Naive thymus-derived CD8-positive, alpha-beta T cell (primary cell): ENCODE measurements at regions not wholly inside any gene's neighbourhood (a gene's known extent, or its start where the extent isn't known, plus 50 kb on each side); places are given as distances from the start of the nearest gene placed in this dataset.
A peak's percentile ranks its signal among the peaks of the same experiment; 100 is the strongest.

ENCODE experiments used
- ATAC-seq, 2 donors: fragments of 150-1000 bp; cut with Tn5 transposase in 1 of 2; sonication (Bioruptor Pico), chemical (Tn5 transposase) in 1 of 2; 1 replicate in 1 of 2; 2 replicates in 1 of 2; pipeline ENCODE4 v1.10.0; 2021; ENCODE audit warnings: mild to moderate bottlenecking in 2 of 2, moderate library complexity in 2 of 2
- POLR2A ChIA-PET: fragments of 350-600 bp; sonication (Branson Sonifier 250); formaldehyde crosslinking; loops from one replicate; lab custom pipeline; 2021; ENCODE audit warnings: antibody characterized with exemption; lab: Charles Lee
- DNase-seq, 10 donors: peaks; one replicate each; pipeline versions ENCODE4 v3.0.0 to v3.0.0-alpha.2; 2020 to 2022
- H3K27ac Mint-ChIP-seq, 10 donors: one replicate each; pipeline ENCODE4 v1.8.0; 2020 to 2022; ENCODE audit warnings: mild to moderate bottlenecking in 10 of 10, mixed read lengths in 10 of 10, moderate library complexity in 4 of 10, inconsistent platforms in 1 of 10
- H3K27me3 Mint-ChIP-seq, 5 donors: one replicate each; pipeline ENCODE4 v1.8.0; 2021 to 2022; ENCODE audit warnings: mixed read lengths in 5 of 5
- H3K36me3 Mint-ChIP-seq, 3 donors: one replicate each; pipeline ENCODE4 v1.8.0; 2020 to 2022; ENCODE audit warnings: mixed read lengths in 3 of 3, mild to moderate bottlenecking in 2 of 3, inconsistent platforms in 1 of 3
- H3K4me1 Mint-ChIP-seq, 4 donors: one replicate each; pipeline ENCODE4 v1.8.0; 2021 to 2022; ENCODE audit warnings: mixed read lengths in 4 of 4
- H3K4me3 Mint-ChIP-seq, 10 donors: one replicate each; pipeline ENCODE4 v1.8.0; 2020 to 2022; ENCODE audit warnings: mild to moderate bottlenecking in 10 of 10, mixed read lengths in 10 of 10, moderate library complexity in 6 of 10, inconsistent platforms in 1 of 10
- H3K9me3 Mint-ChIP-seq, 9 donors: one replicate each; pipeline ENCODE4 v1.8.0; 2020 to 2022; ENCODE audit warnings: mixed read lengths in 9 of 9, mild to moderate bottlenecking in 3 of 9, inconsistent platforms in 1 of 9, moderate library complexity in 1 of 9

DNA sequence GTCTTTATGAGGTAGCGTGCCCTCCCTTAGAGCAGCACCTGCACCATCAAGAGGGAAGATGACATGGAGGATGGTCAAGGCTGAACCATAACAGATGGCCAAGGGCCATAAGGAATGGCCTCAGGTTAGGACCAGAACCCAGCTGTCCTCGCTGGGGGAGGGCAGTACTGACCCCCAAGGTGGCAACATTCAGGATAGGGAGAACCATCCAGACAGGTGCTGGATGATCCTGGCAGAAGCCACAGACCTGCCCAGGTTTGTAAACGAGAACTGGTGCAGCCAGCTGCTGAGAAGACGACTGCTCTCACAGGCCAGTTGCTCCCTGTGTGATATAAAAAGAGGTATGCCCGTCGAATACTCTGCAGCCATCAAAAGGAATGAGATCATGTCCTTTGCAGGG, 320.4 kb downstream of the GLRX3 start:
- Mint-ChIP-seq H3K27ac (no peak overlapping the region), H3K36me3 (no peaks in the 10 kb centered on the region), H3K4me1 (no peaks in the 10 kb centered on the region), H3K27me3 (peaks cover 5 to 47% (median 24%) of the 10 kb centered on the region in 5 donors), H3K9me3 (peaks cover 0 to 12% (median 0%) of the 10 kb centered on the region in 9 donors), H3K4me3 (no peak overlapping the region)
- ATAC-seq (no peak), DNase-seq (no peak)
- POLR2A ChIA-PET: no interaction called here

DNA sequence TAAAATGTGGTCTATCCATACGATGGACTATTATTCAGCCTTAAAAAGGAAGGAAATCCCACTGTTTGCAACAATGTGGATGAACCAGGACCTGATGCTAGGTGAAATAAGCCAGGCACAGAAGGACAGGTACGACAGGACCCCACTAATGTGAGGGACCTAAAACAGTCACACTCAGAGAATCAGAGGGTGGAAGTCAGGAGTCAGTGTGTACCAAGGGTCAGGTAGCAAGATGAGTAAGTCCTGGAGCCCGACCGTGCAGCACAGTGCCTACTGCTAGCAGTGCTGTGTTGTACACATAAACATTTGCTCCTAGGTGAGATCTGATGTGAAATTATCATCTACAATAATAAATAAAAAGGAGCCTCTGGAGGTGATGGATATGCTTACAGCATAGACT, 322.3 kb downstream of the GLRX3 start:
- Mint-ChIP-seq H3K27ac (no peak overlapping the region), H3K36me3 (no peaks in the 10 kb centered on the region), H3K4me3 (no peak overlapping the region), H3K9me3 (peaks cover 0 to 12% (median 0%) of the 10 kb centered on the region in 9 donors), H3K4me1 (no peaks in the 10 kb centered on the region), H3K27me3 (peaks cover 0 to 30% (median 11%) of the 10 kb centered on the region in 5 donors)
- DNase-seq (no peak), ATAC-seq (no peak)
- POLR2A ChIA-PET: no interaction called here

- no peaks in the 10 kb centered on the region for H3K4me1 Mint-ChIP-seq
- POLR2A ChIA-PET: no interaction called here
- no peak for ATAC-seq
- peaks cover 0 to 28% (median 11%) of the 10 kb centered on the region in 5 donors for H3K27me3 Mint-ChIP-seq
- H3K4me3 Mint-ChIP-seq: no peak overlapping the region
- peaks cover 0 to 12% (median 0%) of the 10 kb centered on the region in 9 donors for H3K9me3 Mint-ChIP-seq
- H3K36me3 Mint-ChIP-seq: no peaks in the 10 kb centered on the region
- DNase-seq: peak in 1 of 10 donors; percentile 3
- H3K27ac Mint-ChIP-seq: no peak overlapping the region
Measured at GRCh38 chr10:130459011-130459410, 322.8 kb downstream of the GLRX3 start.

GRCh38 chr10:130459851-130460490, 323.8 kb downstream of the GLRX3 start:
- H3K4me3 Mint-ChIP-seq: no peak overlapping the region
- H3K36me3 Mint-ChIP-seq: no peaks in the 10 kb centered on the region
- H3K4me1 Mint-ChIP-seq: no peaks in the 10 kb centered on the region
- peak in 1 of 10 donors; percentile 10 for DNase-seq
- peaks cover 0 to 12% (median 0%) of the 10 kb centered on the region in 9 donors for H3K9me3 Mint-ChIP-seq
- H3K27ac Mint-ChIP-seq: no peak overlapping the region
- POLR2A ChIA-PET: no interaction called here
- peaks cover 0 to 28% (median 6%) of the 10 kb centered on the region in 5 donors for H3K27me3 Mint-ChIP-seq
- ATAC-seq: no peak

DNA sequence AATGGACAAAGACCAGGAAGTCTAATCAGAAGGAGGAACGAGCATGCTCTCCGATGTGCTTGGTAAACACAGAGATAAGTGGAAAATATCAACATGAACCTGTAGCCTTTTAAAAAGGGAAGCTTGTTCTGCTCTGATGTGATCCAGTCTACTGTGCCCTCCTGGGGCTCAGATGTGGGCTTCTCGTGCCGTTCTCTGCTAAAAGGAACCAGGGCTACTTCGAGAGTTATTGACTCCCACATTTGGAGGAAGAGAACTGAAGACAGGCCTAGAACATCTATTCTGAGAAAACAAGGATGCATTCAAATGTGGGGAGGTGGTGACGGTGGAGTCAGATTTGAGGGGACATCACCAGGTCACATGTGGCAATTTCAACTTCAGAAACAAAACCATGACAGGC, 325.4 kb downstream of the GLRX3 start:
- POLR2A ChIA-PET: no interaction called here
- Mint-ChIP-seq H3K27ac (no peak overlapping the region), H3K4me1 (no peaks in the 10 kb centered on the region), H3K27me3 (peaks cover 0 to 16% (median 2%) of the 10 kb centered on the region in 5 donors), H3K36me3 (no peaks in the 10 kb centered on the region), H3K9me3 (peaks cover 0 to 14% (median 0%) of the 10 kb centered on the region in 9 donors), H3K4me3 (no peak overlapping the region)
- ATAC-seq (no peak), DNase-seq (no peak)

- H3K36me3 Mint-ChIP-seq: peaks cover 0 to 10% (median 0%) of the 10 kb centered on the region in 3 donors
Measured at GRCh38 chr10:130463104-130463875, 327.1 kb downstream of the GLRX3 start.

GRCh38 chr10:130463876-130464364, 327.7 kb downstream of the GLRX3 start:
- no peak for ATAC-seq
- Mint-ChIP-seq H3K27me3 (peaks cover 0 to 4% (median 2%) of the 10 kb centered on the region in 5 donors), H3K9me3 (peaks cover 0 to 28% (median 11%) of the 10 kb centered on the region in 9 donors), H3K36me3 (peaks cover 0 to 14% (median 0%) of the 10 kb centered on the region in 3 donors), H3K4me3 (no peak overlapping the region), H3K4me1 (no peaks in the 10 kb centered on the region), H3K27ac (no peak overlapping the region)
- DNase-seq: no peak
- POLR2A ChIA-PET: no interaction called here

More at GRCh38 chr10:130463104-130463875, 327.1 kb downstream of the GLRX3 start:
- Mint-ChIP-seq H3K9me3 (peaks cover 0 to 28% (median 10%) of the 10 kb centered on the region in 9 donors), H3K4me1 (no peaks in the 10 kb centered on the region), H3K27me3 (peaks cover 0 to 10% (median 2%) of the 10 kb centered on the region in 5 donors), H3K27ac (no peak overlapping the region), H3K4me3 (no peak overlapping the region)
- DNase-seq (peak in 1 of 10 donors; percentile 3), ATAC-seq (no peak)
- POLR2A ChIA-PET: no interaction called here

GRCh38 chr10:130464426-130464825, 328.2 kb downstream of the GLRX3 start:
- Mint-ChIP-seq H3K9me3 (peaks cover 0 to 30% (median 13%) of the 10 kb centered on the region in 9 donors), H3K27ac (no peak overlapping the region), H3K4me1 (no peaks in the 10 kb centered on the region), H3K4me3 (no peak overlapping the region), H3K27me3 (peaks cover 0 to 8% (median 0%) of the 10 kb centered on the region in 5 donors), H3K36me3 (peaks cover 0 to 19% (median 0%) of the 10 kb centered on the region in 3 donors)
- POLR2A ChIA-PET: no interaction called here
- no peak for DNase-seq
- ATAC-seq: no peak

GRCh38 chr10:130466271-130466997, 330.2 kb downstream of the GLRX3 start:
- no peak for ATAC-seq
- peaks cover 0 to 36% (median 15%) of the 10 kb centered on the region in 9 donors for H3K9me3 Mint-ChIP-seq
- no peak for DNase-seq
- H3K27ac Mint-ChIP-seq: no peak overlapping the region
- H3K4me3 Mint-ChIP-seq: no peak overlapping the region
- H3K4me1 Mint-ChIP-seq: peaks cover 0 to 2% (median 0%) of the 10 kb centered on the region in 4 donors
- H3K36me3 Mint-ChIP-seq: peaks cover 0 to 23% (median 0%) of the 10 kb centered on the region in 3 donors
- peaks cover 0 to 15% (median 0%) of the 10 kb centered on the region in 5 donors for H3K27me3 Mint-ChIP-seq
- POLR2A ChIA-PET: no interaction called here

DNA sequence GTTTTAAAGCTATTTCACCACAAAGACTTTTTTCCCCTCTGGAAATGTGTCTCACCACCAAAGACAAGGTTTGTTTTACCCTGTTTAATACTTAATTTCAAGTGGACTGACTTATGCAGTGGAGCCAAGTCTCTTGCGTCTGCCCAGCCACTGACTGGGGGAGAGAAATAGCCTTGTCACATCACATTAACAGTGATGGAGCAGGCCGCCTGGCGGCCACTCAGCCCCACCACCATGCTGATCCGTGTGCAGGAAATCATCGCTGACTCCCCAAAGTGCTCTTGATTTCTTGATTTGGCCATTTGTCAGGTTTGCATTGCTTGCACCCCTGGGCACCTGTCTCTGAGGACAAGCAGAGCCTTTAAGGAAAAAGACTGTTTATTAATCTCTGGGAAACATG, 334.1 kb downstream of the GLRX3 start:
- H3K4me1 Mint-ChIP-seq: peaks cover 0 to 4% (median 0%) of the 10 kb centered on the region in 4 donors
- peaks cover 0 to 23% (median 0%) of the 10 kb centered on the region in 3 donors for H3K36me3 Mint-ChIP-seq
- ATAC-seq (no peak), DNase-seq (no peak)
- H3K9me3 Mint-ChIP-seq: peaks cover 0 to 36% (median 15%) of the 10 kb centered on the region in 9 donors
- H3K27me3 Mint-ChIP-seq: peaks cover 0 to 18% (median 0%) of the 10 kb centered on the region in 5 donors
- no peak overlapping the region for H3K27ac Mint-ChIP-seq
- H3K4me3 Mint-ChIP-seq: no peak overlapping the region
- POLR2A ChIA-PET: no interaction called here

- peaks cover 0 to 36% (median 15%) of the 10 kb centered on the region in 9 donors for H3K9me3 Mint-ChIP-seq
- no peak overlapping the region for H3K4me3 Mint-ChIP-seq
- peaks cover 0 to 4% (median 0%) of the 10 kb centered on the region in 4 donors for H3K4me1 Mint-ChIP-seq
- H3K27ac Mint-ChIP-seq: no peak overlapping the region
- H3K36me3 Mint-ChIP-seq: peaks cover 0 to 23% (median 0%) of the 10 kb centered on the region in 3 donors
- POLR2A ChIA-PET: no interaction called here
- ATAC-seq (no peak), DNase-seq (no peak)
- H3K27me3 Mint-ChIP-seq: peaks cover 0 to 18% (median 0%) of the 10 kb centered on the region in 5 donors
Measured at GRCh38 chr10:130470973-130471372, 334.8 kb downstream of the GLRX3 start.

- H3K36me3 Mint-ChIP-seq: peaks cover 0 to 23% (median 0%) of the 10 kb centered on the region in 3 donors
- DNase-seq: no peak
- H3K27ac Mint-ChIP-seq: no peak overlapping the region
- ATAC-seq: no peak
- no peak overlapping the region for H3K4me3 Mint-ChIP-seq
- peaks cover 0 to 22% (median 0%) of the 10 kb centered on the region in 5 donors for H3K27me3 Mint-ChIP-seq
- peaks cover 0 to 4% (median 0%) of the 10 kb centered on the region in 4 donors for H3K4me1 Mint-ChIP-seq
- peaks cover 0 to 35% (median 15%) of the 10 kb centered on the region in 9 donors for H3K9me3 Mint-ChIP-seq
- POLR2A ChIA-PET: no interaction called here
Measured at GRCh38 chr10:130471486-130471885, 335.3 kb downstream of the GLRX3 start.
